Skin epidermis (tissue), 12 donors: ENCODE measurements at regions not wholly inside any gene's neighbourhood (a gene's known extent, or its start where the extent isn't known, plus 50 kb on each side); places are given as distances from the start of the nearest gene placed in this dataset.

Experiments used
- H3K27ac ChIP-seq, 21 experiments: fragments of 200-600 bp; sonication (generic) in 11 of 21; one replicate each; pipeline ENCODE4 v1.5.0; 2020; ENCODE audit warnings: mild to moderate bottlenecking in 3 of 21, inconsistent platforms in 2 of 21, moderate library complexity in 2 of 21
- H3K4me3 ChIP-seq, 7 experiments: fragments of 200-600 bp; sonication (generic) in 2 of 7; one replicate each; pipeline ENCODE4 v1.5.0; 2020; ENCODE audit warnings: inconsistent platforms in 2 of 7, mild to moderate bottlenecking in 2 of 7, moderate library complexity in 1 of 7

DNA sequence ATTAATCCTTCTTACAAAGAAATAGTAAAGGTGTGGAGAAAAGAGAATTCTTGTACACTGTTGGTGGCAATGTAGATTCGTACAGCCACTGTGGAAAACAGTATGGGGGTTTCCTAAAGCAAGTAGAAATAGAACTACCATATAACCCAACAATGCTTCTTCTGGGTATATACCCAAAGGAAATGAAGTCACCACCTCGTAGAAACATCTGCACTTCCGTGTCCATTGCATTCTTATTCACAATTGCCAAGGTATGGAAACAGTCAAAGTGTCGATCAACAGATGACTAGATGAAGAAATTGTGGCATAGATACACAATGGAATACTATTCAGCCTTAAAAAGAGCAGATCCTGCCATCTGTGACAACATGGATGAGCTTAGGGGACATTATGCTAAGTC lies 93.4 kb upstream of the TGIF1 start:
- no peak overlapping the region for H3K27ac ChIP-seq
- no peak overlapping the region for H3K4me3 ChIP-seq

DNA sequence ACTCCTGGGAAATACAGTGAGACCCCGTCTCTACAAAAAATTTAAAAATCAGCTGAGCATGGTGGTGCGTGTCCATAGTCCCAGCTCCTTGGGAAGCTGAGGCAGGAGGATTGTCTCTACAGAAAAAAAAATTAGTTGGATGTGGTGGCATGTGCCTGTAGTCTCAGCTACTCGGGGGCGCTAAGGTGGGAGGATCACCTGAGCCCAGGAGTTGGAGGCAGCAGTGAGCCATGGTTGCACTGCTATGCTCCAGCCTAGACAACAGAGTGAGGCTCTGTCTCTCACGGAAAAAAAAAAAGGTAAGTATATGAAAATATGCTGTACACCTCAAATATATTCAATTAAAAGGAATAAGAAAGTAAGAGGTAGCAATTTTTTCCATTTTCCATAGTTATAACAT lies 92.5 kb upstream of the TGIF1 start:
- H3K27ac ChIP-seq = no peak overlapping the region
- no peak overlapping the region for H3K4me3 ChIP-seq

DNA sequence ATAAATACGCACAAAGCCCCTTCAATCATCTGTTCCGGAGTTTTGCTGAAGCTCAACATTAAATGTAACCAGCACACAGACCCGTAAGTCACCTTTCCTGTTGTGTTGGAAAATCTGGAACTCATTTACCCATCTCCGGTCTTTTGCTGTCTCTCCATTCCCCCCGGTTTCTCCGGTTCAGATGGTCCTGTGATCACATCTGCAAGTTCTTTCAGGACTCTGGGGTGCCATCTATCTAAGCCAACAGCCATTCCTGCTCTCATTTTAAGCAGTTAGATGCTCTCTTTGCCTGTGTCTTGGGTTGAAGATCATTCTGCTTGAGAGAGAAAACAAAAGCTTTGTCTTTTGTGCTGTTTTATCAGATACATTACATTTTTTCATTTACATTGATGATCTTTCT lies 91.7 kb upstream of the TGIF1 start:
- no peak overlapping the region for H3K4me3 ChIP-seq
- no peak overlapping the region for H3K27ac ChIP-seq

DNA sequence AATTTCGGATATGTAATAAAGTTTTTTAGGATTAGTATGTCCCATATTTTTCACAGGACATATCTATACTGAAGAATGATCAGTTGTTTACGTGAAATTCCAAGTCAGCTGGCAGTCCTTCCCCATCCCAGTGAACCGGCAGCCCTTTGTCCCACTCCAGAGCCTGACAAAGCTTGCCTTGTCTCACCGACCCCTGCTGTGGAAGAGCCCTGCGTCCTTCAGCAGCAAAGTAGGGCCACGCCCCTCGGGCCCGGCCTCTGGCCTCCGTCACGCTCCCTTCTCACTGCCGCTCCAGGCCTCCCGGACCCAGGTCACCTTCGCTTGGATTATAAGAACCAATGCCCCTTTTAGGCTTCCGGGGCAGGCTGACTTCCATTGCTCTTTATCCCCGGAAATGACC lies 89.8 kb upstream of the TGIF1 start:
- no peak overlapping the region for H3K27ac ChIP-seq

DNA sequence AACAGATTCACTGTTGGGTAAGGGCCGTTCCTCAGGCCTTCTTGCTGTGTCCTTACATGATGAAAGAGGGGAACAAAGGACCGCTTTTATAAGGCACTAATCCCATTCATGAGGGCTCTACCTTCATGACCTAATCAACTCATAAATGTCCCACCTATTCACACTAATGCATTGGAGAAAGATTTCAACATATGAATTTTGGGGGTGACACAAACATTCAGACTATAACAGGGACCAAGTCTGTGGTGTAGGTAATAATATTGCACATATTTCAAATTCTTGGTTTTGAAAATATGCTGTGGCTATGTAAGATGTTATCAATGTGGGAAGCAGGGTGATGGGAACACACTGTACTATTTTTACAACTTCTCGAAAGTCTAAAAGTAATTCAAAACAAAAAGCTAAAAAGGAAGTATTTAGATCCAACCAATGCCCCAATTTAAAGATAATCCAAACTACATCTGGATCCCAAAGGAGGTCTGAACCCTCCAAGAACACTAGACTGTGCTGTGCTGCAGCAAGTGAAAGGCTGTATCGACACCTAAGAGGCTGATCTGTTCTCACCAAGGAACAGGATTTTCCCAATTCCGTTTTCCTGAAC lies 82.4 kb upstream of the TGIF1 start:
- Histone ChIP-seq H3K27ac (peak overlapping the region in 2 of 21 experiments; percentile 3 to 45), H3K4me3 (no peak overlapping the region)

More for the DNA sequence above, 89.8 kb upstream of the TGIF1 start:
- H3K4me3 ChIP-seq = no peak overlapping the region

DNA sequence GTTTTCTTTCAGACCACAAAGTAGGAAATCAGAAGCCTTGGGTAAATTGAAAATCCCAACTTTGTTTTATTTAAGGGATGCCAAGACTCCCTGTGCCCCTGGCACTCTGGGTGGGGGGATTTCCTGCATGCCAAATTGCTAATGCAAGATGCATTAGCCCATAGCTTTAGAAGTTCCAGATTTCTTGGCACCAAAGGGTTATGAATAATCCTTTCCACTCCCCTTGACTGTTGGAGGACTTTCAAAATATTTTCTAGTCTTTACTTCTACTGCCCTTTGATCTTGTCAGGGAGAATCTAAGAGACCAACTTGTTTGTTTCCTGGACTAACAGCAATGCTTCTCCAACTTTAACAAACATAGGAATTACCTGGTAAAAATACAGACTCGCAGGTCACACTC lies 81.8 kb upstream of the TGIF1 start:
- Histone ChIP-seq H3K4me3 (no peak overlapping the region), H3K27ac (peak overlapping the region in 4 of 21 experiments; percentile 3 to 45 (median 20))

DNA sequence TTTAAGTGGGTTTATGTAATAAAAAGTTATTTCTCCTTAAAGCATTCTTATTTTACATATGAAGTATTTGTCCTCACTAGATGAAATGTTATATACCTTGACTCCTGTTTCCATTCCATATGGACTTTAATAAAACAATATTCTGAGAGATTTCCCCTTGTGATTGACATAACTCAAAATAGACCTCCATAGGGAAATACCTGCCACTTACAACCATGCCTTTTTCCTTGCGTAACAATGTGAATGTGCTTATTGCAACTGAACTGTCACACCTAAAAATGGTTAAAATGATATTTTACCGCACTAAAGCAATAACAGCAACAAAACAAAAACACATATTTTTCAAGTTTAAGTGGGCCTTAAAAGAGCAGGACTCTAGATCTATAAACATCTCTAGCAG lies 70.3 kb upstream of the TGIF1 start:
- Histone ChIP-seq H3K27ac (no peak overlapping the region), H3K4me3 (no peak overlapping the region)

DNA sequence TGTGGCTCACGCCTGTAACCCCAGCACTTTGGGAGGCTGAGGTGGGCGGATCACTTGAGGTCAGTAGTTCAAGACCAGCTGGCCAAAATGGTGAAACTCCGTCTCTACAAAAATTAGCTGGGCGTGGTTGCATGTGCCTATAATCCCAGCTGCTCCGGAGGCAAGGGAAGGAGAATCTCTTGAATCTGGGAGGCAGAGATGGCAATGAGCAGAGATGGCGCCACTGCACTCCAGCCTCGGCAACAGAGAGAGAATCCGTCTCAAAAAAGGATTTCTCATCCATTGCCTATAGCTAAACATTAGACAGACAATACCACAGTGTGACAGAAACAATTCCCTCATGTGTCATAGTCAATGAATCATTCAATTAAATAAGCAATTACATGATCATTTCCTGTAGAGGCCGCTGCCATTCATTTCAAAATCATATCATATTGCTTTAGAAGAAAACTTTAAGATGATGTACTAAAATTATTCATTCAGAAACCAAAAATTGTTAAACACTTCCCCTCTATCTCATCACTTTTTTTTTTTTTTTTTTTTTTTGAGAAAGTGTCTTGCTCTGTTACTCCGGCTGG lies 69.5 kb upstream of the TGIF1 start:
- Histone ChIP-seq H3K27ac (no peak overlapping the region), H3K4me3 (no peak overlapping the region)

DNA sequence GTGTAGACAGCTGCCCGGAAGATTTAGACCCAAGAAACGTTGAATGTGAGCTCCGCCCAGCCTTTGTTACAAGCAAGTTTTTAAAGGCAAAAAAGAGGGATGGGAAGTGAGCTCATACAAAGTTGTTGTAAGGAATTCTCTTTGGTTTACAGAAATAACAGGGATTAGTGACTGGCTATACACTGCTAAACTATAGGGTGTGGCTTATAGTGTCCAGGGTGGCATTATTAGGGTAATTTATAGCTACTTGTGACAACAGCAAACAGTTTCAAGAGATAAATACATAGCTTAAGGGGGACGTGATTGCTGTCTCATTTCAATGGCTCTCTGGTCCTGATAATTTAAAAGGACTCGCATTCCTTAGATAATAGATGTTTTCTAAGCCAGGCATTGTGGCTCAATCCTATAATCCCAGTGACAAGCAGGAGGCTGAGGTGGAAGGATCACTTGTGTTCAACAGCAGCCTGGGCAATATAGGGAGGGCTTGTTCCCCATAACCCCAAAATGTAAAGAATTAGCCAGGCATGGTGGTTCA lies 66.5 kb upstream of the TGIF1 start:
- Histone ChIP-seq H3K27ac (no peak overlapping the region), H3K4me3 (no peak overlapping the region)

DNA sequence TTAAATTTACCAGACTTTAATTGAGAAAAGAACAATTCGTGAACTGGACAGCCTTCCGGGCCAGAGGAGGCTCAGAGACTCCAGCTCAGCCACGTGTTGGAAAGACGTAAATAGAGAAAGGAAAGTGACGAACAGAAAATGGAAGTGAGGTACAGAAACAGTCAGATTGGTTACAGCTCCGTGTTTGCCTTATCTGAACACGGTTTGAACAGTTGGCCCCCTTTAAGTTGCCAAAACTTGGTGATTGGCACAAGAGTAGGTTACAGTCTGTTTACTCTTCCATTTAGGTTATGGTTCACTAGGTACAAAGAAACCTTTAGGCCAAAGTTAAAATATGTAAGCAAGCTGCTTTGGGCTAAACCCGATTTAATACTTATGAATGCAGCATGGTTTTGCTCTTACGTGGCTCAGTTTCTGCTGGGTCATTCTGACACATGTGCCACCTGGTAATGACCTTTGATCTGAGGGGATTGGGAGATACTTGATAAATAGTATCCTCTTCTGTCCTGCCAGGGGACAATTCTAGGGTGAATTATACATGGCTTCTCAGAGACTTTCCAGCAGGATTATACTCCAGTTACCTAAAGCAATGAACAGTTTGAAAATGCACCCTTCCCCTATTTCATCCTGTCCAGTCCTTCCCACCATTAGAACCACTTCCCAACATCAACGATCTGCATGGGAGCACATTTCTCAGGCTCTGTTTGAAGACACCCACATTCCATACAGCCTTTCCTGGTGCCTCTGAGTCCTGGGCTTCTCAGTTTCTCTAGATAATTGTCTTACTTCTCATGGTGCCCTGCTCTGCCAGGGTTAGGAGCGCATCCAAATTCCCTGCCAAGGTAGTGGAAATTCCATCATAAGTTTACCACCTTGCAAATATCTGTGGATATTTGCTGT lies 65.1 kb upstream of the TGIF1 start:
- H3K27ac ChIP-seq = peak overlapping the region in 1 of 21 experiments; percentile 10

DNA sequence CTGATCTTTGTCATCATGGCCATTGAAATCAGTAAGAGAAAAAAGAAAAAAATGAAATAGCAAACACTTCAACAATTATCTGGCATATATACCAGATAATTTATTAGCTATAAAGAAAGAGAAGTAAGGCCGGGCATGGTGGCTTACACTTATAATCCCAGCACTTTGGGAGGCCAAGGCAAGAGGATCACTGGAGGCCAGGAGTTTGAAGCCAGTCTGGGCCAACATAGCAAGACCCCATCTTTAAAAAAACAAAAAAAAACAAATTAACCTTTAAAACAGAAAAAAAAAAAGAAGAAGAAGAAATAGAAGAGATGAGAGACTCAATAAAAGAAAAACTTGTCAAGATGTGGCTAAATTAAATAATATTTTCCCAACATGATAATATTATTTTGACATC lies 61.6 kb upstream of the TGIF1 start:
- no peak overlapping the region for H3K27ac ChIP-seq
- H3K4me3 ChIP-seq = no peak overlapping the region

More for the DNA sequence above, 65.1 kb upstream of the TGIF1 start:
- H3K4me3 ChIP-seq = no peak overlapping the region

DNA sequence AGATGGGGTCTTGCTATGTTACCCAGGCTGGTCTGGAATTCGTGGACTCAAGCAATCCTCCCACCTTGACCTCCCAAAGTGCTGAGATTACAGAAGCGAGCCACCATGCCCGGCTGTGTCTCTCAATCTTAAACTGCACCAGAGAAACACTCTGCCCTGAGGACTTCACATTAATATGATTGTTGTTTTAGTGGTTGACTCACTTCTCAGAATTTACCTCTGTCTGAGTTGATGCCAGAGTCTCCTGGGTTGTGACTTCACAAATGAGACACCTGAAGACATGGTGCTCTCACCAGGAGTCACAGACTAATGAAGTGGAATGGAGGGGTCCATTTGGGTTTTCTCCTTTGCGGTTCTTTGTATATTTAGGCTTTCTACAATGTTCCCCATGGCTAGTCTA lies 61.0 kb upstream of the TGIF1 start:
- Histone ChIP-seq H3K4me3 (no peak overlapping the region), H3K27ac (no peak overlapping the region)

DNA sequence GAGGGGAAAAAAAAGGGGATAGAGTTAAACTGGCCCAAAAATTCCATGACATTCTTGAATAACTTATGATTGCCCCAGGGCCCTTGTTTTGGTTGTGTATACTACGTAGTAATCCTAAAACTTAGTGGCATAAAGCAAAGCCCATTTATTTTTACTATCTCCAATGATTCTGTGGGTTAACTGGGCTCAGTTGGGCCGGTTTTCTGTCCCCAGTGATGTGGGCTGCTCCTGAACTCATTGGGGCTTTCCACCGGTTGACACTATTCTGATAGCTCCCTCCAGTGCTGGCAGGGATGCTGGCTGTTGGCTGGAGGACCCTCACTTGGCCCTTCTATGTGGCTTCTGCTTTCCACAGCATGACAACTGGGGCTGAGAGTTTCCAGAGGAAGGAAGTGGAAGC lies 60.0 kb upstream of the TGIF1 start:
- Histone ChIP-seq H3K4me3 (no peak overlapping the region), H3K27ac (no peak overlapping the region)

DNA sequence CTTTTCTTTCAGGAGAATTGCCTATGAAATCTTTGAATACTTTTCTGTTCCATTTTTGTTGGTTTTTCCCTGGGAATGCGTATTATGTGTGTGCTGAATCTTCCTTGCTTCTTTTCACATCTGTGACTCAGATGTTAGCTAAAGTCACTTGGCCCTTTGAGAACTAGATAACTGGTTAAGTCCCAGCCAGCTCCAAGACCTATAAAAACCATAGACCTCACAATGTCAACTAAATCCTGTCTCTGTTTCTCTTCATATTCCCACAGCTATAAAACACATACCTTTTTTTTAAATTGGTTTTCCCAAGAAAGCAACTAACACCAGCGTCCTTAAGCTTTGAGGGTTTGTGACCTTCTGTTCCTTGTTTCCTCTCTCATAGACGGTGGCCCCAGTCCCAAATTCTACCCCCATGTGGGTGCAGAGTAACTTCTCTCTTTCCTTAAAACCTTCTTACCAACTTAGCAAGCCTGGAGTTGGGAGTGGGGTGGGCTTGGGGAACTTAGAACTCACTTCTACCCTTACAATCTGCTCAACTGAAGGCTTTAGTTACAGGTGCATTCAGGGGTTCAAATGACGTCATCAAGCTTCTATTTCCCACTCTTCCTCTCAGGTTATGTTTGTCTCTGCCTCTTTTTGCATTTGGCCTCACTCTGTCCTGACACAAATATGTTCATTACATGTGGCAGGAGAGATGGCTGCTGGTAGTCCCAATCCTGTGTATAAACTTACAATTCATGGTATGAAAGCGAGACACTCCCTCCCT lies 58.1 kb upstream of the TGIF1 start:
- Histone ChIP-seq H3K27ac (no peak overlapping the region), H3K4me3 (no peak overlapping the region)

DNA sequence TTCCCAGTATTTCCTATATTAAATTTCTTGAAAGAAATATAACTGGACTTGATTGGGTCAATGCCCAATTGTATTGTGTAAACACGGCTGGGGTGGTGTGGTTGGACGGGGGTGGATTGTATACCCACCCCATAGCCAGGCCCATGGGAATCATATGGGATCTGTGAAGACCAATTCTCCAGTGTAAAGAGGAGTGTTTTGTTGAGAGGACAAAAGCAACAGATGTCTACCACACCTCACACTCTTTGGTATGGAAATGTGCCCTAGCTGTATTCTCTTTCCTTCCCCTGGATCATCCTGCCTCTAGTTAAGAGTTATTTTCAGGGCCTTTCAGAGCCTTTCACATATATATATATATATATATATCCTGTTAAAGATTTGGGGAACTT lies 57.5 kb upstream of the TGIF1 start:
- no peak overlapping the region for H3K4me3 ChIP-seq
- no peak overlapping the region for H3K27ac ChIP-seq

DNA sequence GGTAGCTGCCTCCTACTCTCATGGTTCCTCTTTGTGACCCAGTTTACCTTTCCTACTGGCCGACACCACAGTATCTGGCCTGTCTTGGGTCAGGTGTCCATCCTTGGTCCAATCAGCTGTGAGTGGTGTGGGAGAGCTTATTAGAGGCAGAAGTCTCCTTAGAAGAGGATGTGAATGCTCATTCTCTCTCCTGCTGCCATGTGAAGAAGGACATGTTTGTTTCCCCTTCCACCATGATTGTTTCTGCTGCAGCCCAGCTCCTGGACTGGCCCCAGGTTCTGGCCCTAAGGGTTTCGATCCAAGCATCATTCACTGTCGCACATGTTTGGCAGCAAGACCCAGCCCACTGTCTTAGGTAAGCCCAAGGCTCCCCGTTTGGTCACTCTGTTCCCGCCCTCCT lies 55.3 kb upstream of the TGIF1 start:
- Histone ChIP-seq H3K4me3 (no peak overlapping the region), H3K27ac (no peak overlapping the region)

DNA sequence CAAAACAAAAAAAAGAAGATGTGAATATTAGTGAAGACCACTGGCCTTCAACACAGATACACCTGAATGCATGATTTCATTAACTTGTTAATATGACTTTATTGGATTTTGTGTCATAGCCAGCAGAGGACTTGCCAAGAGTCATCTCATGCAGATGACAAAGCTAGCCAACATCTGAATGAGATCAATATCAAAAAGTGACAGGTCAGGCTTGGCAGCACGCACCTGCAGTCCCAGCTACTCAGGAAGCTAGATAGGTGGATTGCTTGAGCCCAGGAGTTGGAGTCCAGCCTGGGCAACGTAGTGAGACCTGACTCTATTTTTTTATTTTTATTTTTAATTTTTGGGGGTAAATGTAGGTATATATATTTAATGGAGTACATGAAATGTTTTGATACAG lies 54.5 kb upstream of the TGIF1 start:
- Histone ChIP-seq H3K4me3 (no peak overlapping the region), H3K27ac (no peak overlapping the region)

DNA sequence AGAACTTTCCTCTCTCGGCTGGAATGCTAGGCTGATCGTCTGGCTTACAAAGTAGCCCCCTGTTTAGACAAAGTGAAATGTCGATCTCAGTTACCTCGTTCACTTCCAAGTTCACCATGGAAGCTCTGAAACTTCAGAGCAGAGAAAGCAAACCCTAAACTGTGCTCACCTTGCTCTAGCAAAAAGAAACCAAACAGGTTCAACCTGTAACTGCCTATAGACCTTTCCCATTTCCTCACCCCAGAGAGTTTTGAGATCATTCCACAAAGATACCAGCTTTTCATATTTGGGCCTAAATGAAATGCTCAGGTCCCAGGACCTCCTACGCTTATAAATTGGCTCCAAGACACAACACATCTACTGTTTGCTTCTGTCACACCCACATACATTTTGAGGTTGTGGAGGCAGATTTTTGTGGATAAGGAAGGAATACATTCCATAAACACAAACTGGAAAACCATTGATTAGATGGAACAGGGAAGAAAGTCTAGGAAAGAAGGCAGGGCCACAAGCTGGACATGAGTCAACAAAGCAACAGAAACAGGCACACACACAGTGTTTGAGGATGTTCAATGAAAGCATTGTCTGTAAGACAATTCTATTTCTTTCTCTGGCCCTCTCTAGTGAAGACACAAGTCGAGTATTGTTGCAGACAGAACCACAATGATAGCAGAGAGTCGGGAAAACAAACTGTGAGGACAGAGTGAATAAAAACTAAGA lies 52.8 kb upstream of the TGIF1 start:
- H3K4me3 ChIP-seq = no peak overlapping the region
- peak overlapping the region in 10 of 21 experiments; percentile 22 to 71 (median 52) for H3K27ac ChIP-seq

DNA sequence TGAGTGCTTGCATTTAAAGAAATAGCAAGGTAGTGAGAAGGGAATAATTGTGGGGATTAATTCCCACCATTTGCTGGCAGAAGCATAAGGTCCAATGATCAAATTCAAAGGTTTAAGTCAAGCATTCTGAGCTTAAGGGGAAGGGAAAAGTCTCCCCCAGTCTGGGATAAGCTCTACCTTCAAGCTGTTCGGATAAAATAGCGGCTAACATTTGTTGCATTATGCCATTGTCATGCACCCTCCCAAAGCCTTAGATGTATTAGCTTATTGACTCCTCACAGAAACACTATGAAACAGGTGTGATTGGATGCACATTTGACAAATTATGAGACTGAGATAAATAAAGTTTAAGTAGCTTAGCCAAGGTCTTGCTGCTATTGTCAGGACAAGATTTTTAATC lies 52.2 kb upstream of the TGIF1 start:
- peak overlapping the region in 3 of 21 experiments; percentile 22 to 65 (median 34) for H3K27ac ChIP-seq
- no peak overlapping the region for H3K4me3 ChIP-seq
